ENCODE measurements at regions not wholly inside any gene's neighbourhood (a gene's known extent, or its start where the extent isn't known, plus 50 kb on each side); places are given as distances from the start of the nearest gene placed in this dataset.
A peak's percentile ranks its signal among the peaks of the same experiment; 100 is the strongest.
"Not testable (repeated sequence)": the region's sequence is repeated elsewhere in the genome, so short reads cannot be mapped to it uniquely, and the experiment has no call there.

- Histone ChIP-seq H3K4me1 (ENCODE audit: insufficient read depth) (no peaks in the 10 kb centered on the region; the same call in 1 of the 2 replicates), H3K36me3 (ENCODE audit: insufficient read depth) (no peaks in the 10 kb centered on the region), H3K4me3 (peak overlapping the region; percentile 61), H3K79me2 (replicated peaks; ENCODE audit: insufficient read depth) (no peaks in the 10 kb centered on the region), H3K27me3 (ENCODE audit: insufficient read depth) (peaks cover 63% of the 10 kb centered on the region), H3K9me2 (ENCODE audit: insufficient read depth) (no peaks in the 10 kb centered on the region), H3F3A (replicated peaks; ENCODE audit: low read depth) (no peaks in the 10 kb centered on the region), H3K4me2 (peak overlapping the region; percentile 50), H2AFZ (no peak overlapping the region; the same call in 1 of the 2 replicates), H4K20me1 (replicated peaks; ENCODE audit: insufficient read depth) (no peaks in the 10 kb centered on the region), H3K27ac (ENCODE audit: low read depth) (no peak overlapping the region)
- Mint-ChIP-seq H3K36me3 (ENCODE audit: low read depth) (peaks cover 41% of the 10 kb centered on the region), H3K4me3 (no peak overlapping the region), H3K9me3 (peaks cover 92% of the 10 kb centered on the region), H3K27me3 (ENCODE audit: insufficient read depth, low read depth, poor library complexity) (peaks cover 11% of the 10 kb centered on the region), H3K4me1 (no peaks in the 10 kb centered on the region), H3K27ac (no peak overlapping the region)
- TF ChIP-seq ZNF331 (CRISPR knock-in tag; IDR thresholded peaks at IDR 0.05; ENCODE audit: low read depth): no peak
- TF ChIP-seq CREB1 (CRISPR knock-in tag; IDR thresholded peaks at IDR 0.05; ENCODE audit: low read depth): no peak
- TF ChIP-seq REST (IDR thresholded peaks at IDR 0.05; ENCODE audit: unreplicated experiment): no peak
- TF ChIP-seq POLR2AphosphoS5 (IDR thresholded peaks at IDR 0.05; ENCODE audit: low read depth): no peak
- TF ChIP-seq EZH2phosphoT487 (IDR thresholded peaks at IDR 0.05; ENCODE audit: unreplicated experiment): no peak
- no peak for TF ChIP-seq ETS1 (IDR thresholded peaks at IDR 0.05)
- no peak for TF ChIP-seq NANOG (IDR thresholded peaks at IDR 0.05; ENCODE audit: borderline replicate concordance)
- no peak for TF ChIP-seq CTCF (conservative IDR thresholded peaks at IDR 0.05; ENCODE audit: low read depth in 2 of 2)
- TF ChIP-seq JUNB (IDR thresholded peaks at IDR 0.05; ENCODE audit: unreplicated experiment): no peak
- TF ChIP-seq STAT1 (IDR thresholded peaks at IDR 0.05; ENCODE audit: unreplicated experiment): no peak
- no peak for TF ChIP-seq ZNF114 (CRISPR knock-in tag; IDR thresholded peaks at IDR 0.05)
- ATAC-seq (no peak), DNase-seq (ENCODE audit: low spot score) (peak; percentile 11)
Observed at GRCh38 chr20:29319725-29320124, 1937.7 kb upstream of the DEFB115 start.

- not testable (repeated sequence) for H3K4me1 Mint-ChIP-seq; H3K9me2 ChIP-seq (ENCODE audit: insufficient read depth); H3K4me1 ChIP-seq (ENCODE audit: insufficient read depth); H4K20me1 ChIP-seq (replicated peaks; ENCODE audit: insufficient read depth); H3F3A ChIP-seq (replicated peaks; ENCODE audit: low read depth); ATAC-seq; H3K79me2 ChIP-seq (replicated peaks; ENCODE audit: insufficient read depth); H3K27ac ChIP-seq (ENCODE audit: low read depth); H3K36me3 ChIP-seq (ENCODE audit: insufficient read depth); H3K4me3 Mint-ChIP-seq; H3K27ac Mint-ChIP-seq
- Histone ChIP-seq H3K27me3 (ENCODE audit: insufficient read depth) (peaks cover 65% of the 10 kb centered on the region), H3K4me2 (peak overlapping the region; percentile 50), H3K4me3 (peak overlapping the region; percentile 61), H2AFZ (peak overlapping the region; percentile 80)
- DNase-seq (ENCODE audit: low spot score): peak; percentile 28
- Mint-ChIP-seq H3K36me3 (ENCODE audit: low read depth) (peaks cover 41% of the 10 kb centered on the region), H3K9me3 (peaks cover 97% of the 10 kb centered on the region), H3K27me3 (ENCODE audit: insufficient read depth, low read depth, poor library complexity) (peaks cover 11% of the 10 kb centered on the region)
Observed at GRCh38 chr20:29320216-29320949, 1937.1 kb upstream of the DEFB115 start.
